DOHH2 (cell line): ENCODE measurements at regions not wholly inside any gene's neighbourhood (a gene's known extent, or its start where the extent isn't known, plus 50 kb on each side); places are given as distances from the start of the nearest gene placed in this dataset.

Source experiments
- H3F3A ChIP-seq: fragments of 200-600 bp; sonication (generic), shearing (Covaris generic); 2 replicates; pipeline ENCODE4 v1.6.0; 2016; ENCODE audit warnings: antibody characterized with exemption, mild to moderate bottlenecking; ENCODE audit not compliant: control insufficient read depth, insufficient read depth
- H3K27ac ChIP-seq: fragments of 200-600 bp; sonication (generic); 2 replicates; pipeline ENCODE4 v1.5.1; 2014; ENCODE audit warnings: low read depth, mild to moderate bottlenecking, low read length, moderate library complexity
- H3K27me3 ChIP-seq: fragments of 200-600 bp; sonication (generic); 2 replicates; pipeline ENCODE4 v1.6.1; 2014; ENCODE audit warnings: mild to moderate bottlenecking, low read length, mixed read lengths; ENCODE audit not compliant: control insufficient read depth
- H3K36me3 ChIP-seq: fragments of 200-600 bp; sonication (generic); 2 replicates; pipeline ENCODE4 v1.6.1; 2014; ENCODE audit warnings: mild to moderate bottlenecking, low read length, moderate library complexity, mixed read lengths; ENCODE audit not compliant: control insufficient read depth
- H3K4me1 ChIP-seq: fragments of 200-600 bp; sonication (generic); 2 replicates; pipeline ENCODE4 v1.6.1; 2014; ENCODE audit warnings: mild to moderate bottlenecking, low read length, mixed read lengths; ENCODE audit not compliant: control insufficient read depth
- H3K4me2 ChIP-seq: fragments of 200-600 bp; sonication (generic); 2 replicates; pipeline ENCODE4 v1.6.0; 2014; ENCODE audit warnings: mild to moderate bottlenecking, low read length, moderate library complexity
- H3K4me3 ChIP-seq: fragments of 200-600 bp; sonication (generic); 2 replicates; pipeline ENCODE4 v1.5.1; 2014; ENCODE audit warnings: mild to moderate bottlenecking, low read length, mixed read lengths
- H3K79me2 ChIP-seq: fragments of 200-600 bp; sonication (generic); 2 replicates; pipeline ENCODE4 v1.6.1; 2014; ENCODE audit warnings: mild to moderate bottlenecking, low read length, mixed read lengths; ENCODE audit not compliant: control insufficient read depth
- H3K9me2 ChIP-seq: fragments of 200-600 bp; sonication (generic); replicated peaks from 2 replicates; pipeline ENCODE4 v1.6.1; 2014; ENCODE audit warnings: mild to moderate bottlenecking, low read length, mixed read lengths; ENCODE audit not compliant: control insufficient read depth
- H3K9me3 ChIP-seq: fragments of 200-600 bp; sonication (generic); 2 replicates; pipeline ENCODE4 v1.6.1; 2014; ENCODE audit warnings: antibody characterized with exemption, low read length, mixed read lengths; ENCODE audit not compliant: control insufficient read depth, insufficient read depth
- H4K20me1 ChIP-seq: fragments of 200-600 bp; sonication (generic); 2 replicates; pipeline ENCODE4 v1.6.0; 2014; ENCODE audit warnings: low read depth, mild to moderate bottlenecking, antibody characterized with exemption, low read length, moderate library complexity; ENCODE audit not compliant: control insufficient read depth, insufficient read depth
- CTCF ChIP-seq: fragments of 200-600 bp; sonication (generic); IDR thresholded peaks from one replicate; pipeline ENCODE4 v1.5.1; 2014; ENCODE audit warnings: antibody characterized with exemption, mild to moderate bottlenecking, low read depth, low read length; ENCODE audit not compliant: poor library complexity, severe bottlenecking
- EZH2phosphoT487 ChIP-seq: fragments of 200-600 bp; sonication (generic); IDR thresholded peaks from 2 replicates; pipeline ENCODE4 v1.6.1; 2017; ENCODE audit warnings: borderline replicate concordance, mild to moderate bottlenecking, antibody characterized with exemption, low read length, moderate library complexity, mixed read lengths

GRCh38 chr5:98637557-98637956 is 135.9 kb upstream of the RGMB start:
- Histone ChIP-seq H3K27ac (no peak overlapping the region), H4K20me1 (no peaks in the 10 kb centered on the region), H3K9me3 (no peaks in the 10 kb centered on the region), H3K79me2 (no peaks in the 10 kb centered on the region), H3K4me3 (no peak overlapping the region), H3K4me2 (no peak overlapping the region), H3F3A (no peaks in the 10 kb centered on the region), H3K36me3 (no peaks in the 10 kb centered on the region), H3K27me3 (0 out of 2 replicates have a peak, but pooled peaks cover 2% of the 10 kb centered on the region), H3K9me2 (no peaks in the 10 kb centered on the region), H3K4me1 (no peaks in the 10 kb centered on the region)
- TF ChIP-seq CTCF = no peak
- TF ChIP-seq EZH2phosphoT487 = no peak

- Histone ChIP-seq H3K4me3 (no peak overlapping the region), H3K27ac (no peak overlapping the region), H3K36me3 (no peaks in the 10 kb centered on the region), H3K4me1 (no peaks in the 10 kb centered on the region), H3K9me3 (no peaks in the 10 kb centered on the region), H3K4me2 (no peak overlapping the region), H4K20me1 (no peaks in the 10 kb centered on the region), H3K27me3 (0 out of 2 replicates have a peak, but pooled peaks cover 2% of the 10 kb centered on the region), H3K9me2 (no peaks in the 10 kb centered on the region), H3K79me2 (no peaks in the 10 kb centered on the region), H3F3A (no peaks in the 10 kb centered on the region)
- TF ChIP-seq CTCF = no peak
- TF ChIP-seq EZH2phosphoT487 = no peak
Observed at GRCh38 chr5:98638111-98638510, 135.4 kb upstream of the RGMB start.

- Histone ChIP-seq H3K4me1 (no peaks in the 10 kb centered on the region), H3K27me3 (0 out of 2 replicates have a peak, but pooled peaks cover 2% of the 10 kb centered on the region), H3K27ac (no peak overlapping the region), H3K4me3 (no peak overlapping the region), H4K20me1 (no peaks in the 10 kb centered on the region), H3K79me2 (no peaks in the 10 kb centered on the region), H3K36me3 (no peaks in the 10 kb centered on the region), H3K4me2 (no peak overlapping the region), H3F3A (no peaks in the 10 kb centered on the region), H3K9me2 (no peaks in the 10 kb centered on the region), H3K9me3 (no peaks in the 10 kb centered on the region)
- TF ChIP-seq EZH2phosphoT487 = no peak
- no peak for TF ChIP-seq CTCF
Observed at GRCh38 chr5:98638701-98639100, 134.8 kb upstream of the RGMB start.

GRCh38 chr5:98639274-98639673 is 134.2 kb upstream of the RGMB start:
- no peaks in the 10 kb centered on the region for H3K4me1 ChIP-seq
- TF ChIP-seq EZH2phosphoT487 = no peak
- TF ChIP-seq CTCF = no peak
- H3K36me3 ChIP-seq = no peaks in the 10 kb centered on the region
- no peaks in the 10 kb centered on the region for H4K20me1 ChIP-seq
- no peak overlapping the region for H3K4me2 ChIP-seq
- H3K9me2 ChIP-seq = no peaks in the 10 kb centered on the region
- H3K79me2 ChIP-seq = no peaks in the 10 kb centered on the region
- H3K9me3 ChIP-seq = no peaks in the 10 kb centered on the region
- H3F3A ChIP-seq = no peaks in the 10 kb centered on the region
- H3K27me3 ChIP-seq = 0 out of 2 replicates have a peak, but pooled peaks cover 2% of the 10 kb centered on the region
- H3K4me3 ChIP-seq = no peak overlapping the region
- no peak overlapping the region for H3K27ac ChIP-seq
